GM19035 (cell line): ENCODE measurements at regions not wholly inside any gene's neighbourhood (a gene's known extent, or its start where the extent isn't known, plus 50 kb on each side); places are given as distances from the start of the nearest gene placed in this dataset.

Experiments
- ATAC-seq: cut with Tn5 transposase; IDR thresholded peaks from one replicate; pipeline ENCODE4 v1.9.1; 2021; ENCODE audit not compliant: unreplicated experiment

DNA sequence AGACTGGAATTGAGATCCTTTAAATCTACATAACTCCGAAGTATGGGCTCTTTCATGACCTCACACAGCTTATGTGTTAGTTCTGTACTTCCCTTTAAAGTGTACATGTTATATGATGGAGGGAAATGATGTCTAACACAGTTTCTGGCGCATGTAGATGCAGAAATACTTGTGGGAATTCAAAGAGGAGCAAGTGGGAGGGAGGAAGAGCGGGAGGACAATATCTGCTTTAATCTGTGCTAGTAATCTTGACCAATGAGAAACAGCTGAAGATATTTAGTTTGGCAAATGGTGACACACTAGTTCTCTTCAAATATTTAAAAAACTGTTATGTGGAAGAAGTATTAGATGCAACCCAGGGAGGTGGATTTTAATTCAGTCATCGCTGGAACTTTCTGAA lies 62.9 kb upstream of the PLEKHG1 start:
- no peak for ATAC-seq

DNA sequence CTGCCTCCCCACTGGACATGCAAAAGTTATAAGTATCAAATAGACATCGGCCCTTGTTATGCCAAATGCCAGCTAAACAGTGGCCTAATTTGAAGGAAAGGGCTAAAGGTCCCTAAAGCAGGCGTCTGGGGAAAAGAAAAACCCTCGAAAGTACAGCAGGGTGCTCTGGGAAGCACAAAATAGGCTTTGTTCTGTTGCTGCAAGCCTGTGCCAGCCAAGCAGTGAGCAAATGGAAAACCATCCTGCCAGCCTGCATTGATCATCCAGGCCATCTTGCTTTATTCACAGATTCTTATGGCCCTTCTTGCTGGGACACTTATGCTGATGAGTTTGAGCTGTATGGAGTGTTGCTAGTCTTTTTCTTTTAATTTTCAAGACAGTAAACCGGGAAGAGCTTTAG lies 62.2 kb upstream of the PLEKHG1 start:
- no peak for ATAC-seq

DNA sequence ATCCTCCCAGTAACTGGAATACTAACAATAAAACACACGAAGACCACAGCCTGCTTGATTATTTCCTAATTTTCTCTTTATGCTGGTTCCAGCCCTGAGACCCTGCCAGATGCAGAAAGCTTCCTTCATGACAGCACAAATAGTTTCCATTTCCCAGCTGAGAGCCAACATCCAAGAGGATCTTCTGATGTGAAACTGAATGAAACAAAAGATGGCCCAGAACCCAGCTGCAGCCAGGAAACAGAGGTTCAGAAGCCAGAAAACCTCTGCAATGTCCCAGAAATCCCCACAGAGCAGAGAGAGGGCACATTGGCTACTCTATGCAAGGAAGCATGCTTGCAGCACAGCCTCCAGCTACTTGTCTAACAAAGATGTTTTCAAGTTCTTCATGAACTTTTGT lies 61.8 kb upstream of the PLEKHG1 start:
- no peak for ATAC-seq

DNA sequence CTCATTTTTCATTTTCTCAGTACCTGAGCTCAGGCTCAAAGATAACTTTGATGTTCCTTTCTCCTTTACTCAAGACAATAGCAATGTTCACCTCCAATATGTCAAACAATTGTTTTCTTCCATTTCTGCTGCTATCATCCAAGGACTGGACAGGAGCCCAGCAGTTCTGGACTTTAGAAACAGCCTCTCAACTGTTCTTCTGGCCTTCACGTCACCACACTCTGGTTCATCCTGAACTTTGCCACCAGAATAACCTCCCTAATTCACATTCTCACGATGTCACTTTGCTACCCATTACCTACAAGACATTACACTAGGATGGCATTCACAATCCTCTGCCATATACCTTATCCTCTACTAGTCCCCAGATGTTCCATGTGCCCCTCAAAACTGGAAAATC lies 60.6 kb upstream of the PLEKHG1 start:
- ATAC-seq: no peak

DNA sequence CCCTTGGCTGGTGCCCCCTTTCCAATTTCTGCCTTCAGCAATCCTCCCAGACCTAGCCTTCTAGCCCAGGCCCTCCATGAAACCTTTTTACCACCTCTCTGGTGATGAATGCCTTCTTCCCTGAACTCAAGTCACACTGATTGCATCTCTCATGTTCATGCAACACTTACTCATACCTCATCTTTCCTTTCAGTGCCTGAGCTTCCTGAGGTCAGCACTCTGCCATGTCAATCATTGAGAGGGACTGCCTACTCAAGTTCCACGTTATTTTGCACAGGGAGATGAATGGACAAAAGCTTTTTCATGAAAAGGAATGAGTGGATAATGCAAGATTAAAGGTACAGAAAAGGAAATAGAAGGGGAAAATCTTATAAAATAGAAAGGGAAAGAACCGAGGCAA lies 60.1 kb upstream of the PLEKHG1 start:
- no peak for ATAC-seq

DNA sequence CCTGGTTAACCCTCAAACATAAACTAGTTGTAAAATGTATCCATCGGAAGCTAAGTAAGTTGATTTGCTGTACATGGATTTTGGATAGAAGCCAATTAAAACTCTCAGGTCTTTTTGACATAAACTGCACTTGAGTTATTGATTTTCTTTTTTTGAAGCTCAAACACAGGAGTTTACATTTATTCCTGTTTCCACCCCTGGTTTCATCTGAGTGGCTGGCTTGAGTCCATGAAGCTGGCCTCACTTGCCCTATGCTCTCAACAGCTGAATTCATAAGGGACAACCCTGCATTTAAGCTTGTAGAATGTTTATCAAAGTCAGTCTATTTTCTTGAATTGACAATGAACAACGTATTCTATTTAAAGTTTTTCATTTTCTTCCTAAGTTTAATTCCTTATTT lies 58.1 kb upstream of the PLEKHG1 start:
- ATAC-seq: no peak

DNA sequence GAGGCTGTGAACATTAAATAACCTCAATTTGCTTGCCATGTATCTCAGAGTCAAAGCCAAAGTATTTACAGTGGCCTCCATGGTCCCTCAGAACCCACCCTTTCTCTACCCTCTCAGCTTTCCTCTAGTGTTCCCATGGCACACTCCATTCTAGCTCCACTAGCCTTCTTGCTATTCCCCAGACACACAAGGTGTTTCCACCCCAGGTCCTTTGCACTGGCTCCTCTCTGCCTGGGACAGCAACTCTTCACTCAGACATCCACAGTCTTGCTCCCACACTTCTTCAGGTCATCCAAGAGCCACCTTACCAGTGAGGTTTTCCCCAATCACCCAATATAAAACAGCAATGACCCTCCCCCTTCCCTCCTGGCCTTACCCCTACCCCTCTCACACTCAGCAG lies 56.5 kb upstream of the PLEKHG1 start:
- ATAC-seq: no peak

DNA sequence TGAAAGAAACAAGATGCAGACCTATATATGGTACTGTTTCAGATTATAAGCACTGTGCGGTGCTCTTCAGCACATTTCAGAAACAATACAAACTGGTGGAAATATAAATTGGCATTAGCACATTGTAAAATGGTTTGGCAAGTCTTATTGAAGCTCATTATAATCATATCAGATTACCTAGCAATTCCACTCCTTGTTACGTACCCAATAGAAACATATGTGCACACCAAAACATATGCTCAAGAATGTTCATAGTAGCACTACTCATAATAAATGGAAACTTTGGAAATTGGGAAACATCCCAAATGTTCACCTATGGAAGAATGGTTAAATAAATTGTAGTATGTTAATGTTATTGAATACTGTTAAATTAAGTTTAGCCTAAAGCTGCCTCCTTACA lies 54.9 kb upstream of the PLEKHG1 start:
- ATAC-seq: no peak

DNA sequence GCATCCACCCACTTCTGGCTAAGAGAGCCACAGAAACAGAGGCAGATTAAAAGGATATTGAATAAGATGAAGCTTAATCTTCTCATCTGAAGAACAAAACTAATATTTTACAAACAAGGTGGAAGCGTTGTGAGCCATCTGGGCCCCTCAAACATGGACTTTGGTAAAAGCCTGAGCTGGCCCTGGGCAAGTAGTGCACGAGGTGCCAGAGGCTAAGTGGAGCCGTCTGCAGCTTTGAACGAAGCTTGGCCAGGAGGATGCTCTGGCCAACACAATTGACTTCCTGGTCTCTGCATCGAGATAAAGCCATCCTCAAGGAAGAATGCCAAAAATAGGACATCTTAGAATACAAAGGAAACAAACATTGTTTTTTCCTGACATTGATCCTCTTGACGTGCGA lies 53.2 kb upstream of the PLEKHG1 start:
- no peak for ATAC-seq

DNA sequence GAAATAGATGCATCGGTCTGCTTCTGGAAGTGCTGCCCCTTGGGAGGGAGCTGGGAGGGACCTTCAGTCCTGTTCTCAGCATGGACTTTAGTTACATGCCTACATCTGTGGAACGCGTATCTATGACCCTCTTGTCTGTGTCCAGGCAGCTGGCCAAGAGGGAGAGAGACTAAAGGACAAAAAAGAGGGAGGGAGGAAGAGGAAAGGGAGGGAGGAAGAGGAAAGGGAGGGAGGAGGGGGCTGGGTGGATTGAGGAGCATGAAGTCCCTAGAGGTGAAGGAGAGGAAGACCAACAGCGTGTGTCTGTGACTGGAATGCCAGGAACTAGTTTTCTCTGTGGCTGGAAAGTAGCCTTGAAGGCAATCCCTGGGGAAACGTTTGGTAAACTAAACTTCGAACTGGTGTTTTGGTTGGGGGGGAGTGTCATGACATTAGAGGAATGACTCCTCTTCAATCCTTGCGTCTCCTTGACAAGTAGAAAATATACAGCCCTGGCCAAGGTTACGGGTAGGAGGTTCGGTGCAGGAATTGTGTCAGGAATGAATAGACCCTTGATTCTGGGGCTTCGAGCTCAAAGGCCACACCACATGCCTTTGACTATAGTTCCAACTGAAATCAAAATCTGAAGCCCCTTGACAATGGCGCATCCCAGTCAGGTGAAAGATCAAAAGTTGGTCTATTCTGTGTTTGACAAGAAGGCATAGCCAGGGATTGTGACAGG lies 52.0 kb upstream of the PLEKHG1 start:
- ATAC-seq: no peak

DNA sequence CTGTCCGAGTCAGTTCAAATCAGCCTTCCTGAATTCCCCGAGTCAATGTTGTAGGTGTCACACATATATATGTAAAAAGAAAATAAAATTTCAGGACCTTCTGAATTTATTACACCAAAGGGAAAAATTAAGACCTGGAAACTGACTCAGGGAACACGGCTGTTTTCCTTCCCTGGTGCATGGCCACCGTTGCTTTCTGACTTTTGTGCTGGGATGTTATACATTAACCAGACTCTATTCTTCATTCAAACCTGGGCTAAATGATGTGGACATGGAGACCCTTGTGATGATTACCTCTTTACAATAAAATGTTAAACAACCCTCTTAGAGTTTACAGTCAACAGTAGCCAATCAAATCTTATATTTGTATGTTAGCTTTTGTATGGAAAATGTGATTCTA lies 51.4 kb upstream of the PLEKHG1 start:
- ATAC-seq: no peak

DNA sequence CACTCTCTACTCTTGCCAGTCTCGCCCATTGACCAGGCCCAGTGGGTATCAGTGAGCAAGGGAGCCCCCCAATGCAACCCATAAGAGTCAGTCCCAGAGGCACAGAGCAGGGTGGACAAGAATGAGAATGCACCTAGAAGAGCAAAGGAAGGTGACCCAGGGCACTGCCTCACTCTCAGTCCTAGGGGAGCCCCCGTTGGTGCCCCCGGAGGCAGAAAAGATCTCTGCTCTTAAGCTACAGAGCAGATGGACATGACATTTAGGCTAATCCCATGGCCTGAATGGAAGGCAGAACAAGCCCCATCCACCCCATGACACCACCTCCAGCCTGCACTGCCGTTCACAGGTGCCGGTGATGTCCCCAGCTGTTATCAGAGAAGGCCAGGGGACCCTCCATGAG lies 50.7 kb upstream of the PLEKHG1 start:
- ATAC-seq: no peak

DNA sequence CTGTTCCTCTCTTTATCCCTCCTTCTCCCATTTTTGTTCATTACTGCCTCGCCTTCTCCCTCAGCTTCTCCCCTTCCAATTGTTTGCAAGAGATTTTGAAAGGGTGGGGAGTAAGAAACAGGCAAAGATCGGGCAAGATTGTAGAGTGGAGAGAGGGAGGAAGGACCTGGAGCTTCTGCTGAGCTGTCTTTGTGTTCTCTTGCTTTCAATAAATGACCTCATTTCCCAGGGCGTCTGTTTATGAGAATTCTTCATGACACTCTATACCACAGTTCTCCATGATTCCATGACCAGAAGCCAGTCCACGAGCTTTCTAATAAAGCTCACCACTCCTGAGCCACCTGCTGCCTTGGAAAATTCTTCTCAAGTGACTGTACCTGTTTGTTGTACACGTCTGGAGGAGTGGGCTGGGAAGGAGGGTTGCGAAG lies 50.0 kb upstream of the PLEKHG1 start:
- ATAC-seq: no peak
